ENCODE measurements at regions not wholly inside any gene's neighbourhood (a gene's known extent, or its start where the extent isn't known, plus 50 kb on each side); places are given as distances from the start of the nearest gene placed in this dataset.
A peak's percentile ranks its signal among the peaks of the same experiment; 100 is the strongest.

DNA sequence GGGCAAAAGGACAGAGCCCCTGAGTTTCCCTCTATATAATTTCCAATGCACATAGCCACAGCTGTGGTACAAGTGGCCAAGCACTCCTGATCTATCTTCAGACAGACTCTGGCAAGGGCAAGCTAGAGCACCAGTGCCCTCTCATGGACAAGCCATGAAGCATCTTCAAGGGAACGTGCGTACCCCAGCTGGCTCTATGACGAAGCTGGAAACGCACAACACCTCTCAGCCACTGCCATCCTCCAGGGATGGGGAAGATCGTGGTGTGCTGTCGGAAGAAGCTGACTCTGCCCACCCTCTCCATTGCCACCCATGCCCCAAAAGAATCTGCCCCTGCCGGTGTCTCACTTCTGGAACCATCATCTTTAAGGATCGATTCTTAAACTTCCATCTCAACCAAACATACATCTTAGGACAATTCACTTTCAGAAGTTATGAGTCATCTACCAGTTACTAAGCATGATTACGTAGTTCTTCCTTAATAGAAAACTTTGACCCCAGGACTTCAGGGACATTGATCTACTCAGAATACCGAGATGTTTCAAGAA, 482.9 kb downstream of the AGTPBP1 start:
- DNase-seq: peak; percentile 77

DNA sequence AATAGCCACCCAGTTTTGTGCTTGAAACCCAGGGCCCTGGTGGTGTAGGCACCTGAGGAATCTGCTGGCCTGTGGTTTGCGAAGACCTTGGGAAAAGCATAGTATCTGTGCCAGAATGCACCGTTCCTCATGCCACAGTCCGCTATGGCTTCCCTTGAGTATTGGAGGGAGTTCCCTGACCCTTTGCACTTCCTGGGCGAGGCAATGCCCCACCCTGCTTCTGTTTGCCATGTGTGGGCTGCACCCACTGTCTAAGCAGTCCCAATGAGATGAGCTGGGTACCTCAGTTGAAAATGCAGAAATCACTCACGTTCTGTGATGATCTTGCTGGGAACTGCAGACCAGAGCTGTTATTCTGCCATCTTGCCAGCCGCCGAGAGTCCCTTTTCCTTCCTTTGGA, 483.5 kb downstream of the AGTPBP1 start:
- no peak for DNase-seq

DNA sequence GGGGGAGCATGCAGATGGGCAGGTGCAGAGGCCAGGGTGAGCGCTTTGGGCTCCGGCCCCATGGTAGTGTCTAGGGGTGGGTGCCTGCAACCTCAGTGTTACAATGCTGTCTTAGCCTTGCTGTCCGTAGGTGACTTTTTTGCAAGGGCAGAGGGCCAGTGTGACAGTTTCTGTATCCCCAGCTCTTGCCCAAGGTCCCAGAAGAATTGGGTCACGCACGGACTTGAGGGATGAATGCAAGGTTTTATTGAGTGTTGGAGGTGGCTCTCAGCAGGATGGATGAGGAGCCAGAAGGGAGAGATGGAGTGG, 492.5 kb downstream of the AGTPBP1 start:
- no peak for DNase-seq

DNA sequence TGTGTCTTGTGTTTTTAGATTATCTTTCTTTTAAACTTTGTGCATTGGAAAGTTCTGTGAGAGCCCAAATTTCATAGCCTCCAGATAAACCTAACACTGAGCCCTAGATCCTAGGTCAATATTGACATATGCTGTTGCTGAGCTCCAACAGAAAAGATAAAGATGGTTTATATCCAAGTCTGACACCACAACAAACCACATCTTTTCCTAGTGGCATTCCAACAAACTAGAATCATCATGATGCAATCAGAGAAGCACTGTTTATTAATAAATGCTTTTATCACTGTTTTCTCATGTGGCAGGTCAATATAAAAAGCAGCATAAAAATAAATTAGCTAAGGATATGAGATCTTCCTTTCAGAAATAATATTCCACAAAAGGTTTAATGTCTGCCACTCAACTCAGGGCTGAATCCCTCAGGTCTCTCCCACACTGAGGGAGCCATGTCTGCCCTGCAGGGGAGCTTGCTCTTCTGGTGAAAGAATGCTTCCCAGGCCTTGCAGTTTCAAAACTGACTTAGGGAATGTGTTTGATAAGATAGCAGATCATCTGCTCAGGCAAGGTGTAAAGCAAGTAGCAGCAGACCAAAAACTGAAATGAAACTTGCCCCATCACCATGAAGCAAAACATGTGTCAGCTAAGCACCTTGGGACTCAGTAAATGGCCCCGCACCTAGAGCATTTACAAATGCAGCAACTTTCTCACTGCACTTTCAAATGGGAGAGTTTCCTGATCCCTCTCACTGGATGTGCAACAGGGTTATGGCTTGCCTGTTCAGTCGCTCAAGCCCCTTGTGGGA, 493.0 kb downstream of the AGTPBP1 start:
- DNase-seq: no peak

DNA sequence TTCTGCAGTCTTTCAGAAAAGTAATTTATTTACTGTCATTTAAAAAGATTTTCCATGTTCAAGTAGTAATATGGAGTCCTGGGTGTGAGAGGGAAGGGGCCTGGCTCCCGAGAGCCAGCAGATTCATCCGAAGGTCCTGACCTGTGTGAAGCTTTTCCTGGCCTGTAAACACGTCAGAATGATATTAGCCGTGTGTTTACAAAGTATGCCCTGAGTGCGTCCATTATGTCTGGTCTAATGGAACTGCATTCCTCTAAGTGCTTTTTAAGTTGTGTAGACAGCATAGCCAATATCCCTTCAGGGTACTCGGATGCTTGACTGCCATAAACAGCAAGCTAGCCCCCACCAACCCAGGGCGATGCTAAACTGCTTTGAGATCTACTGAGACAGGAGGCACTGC, 495.2 kb downstream of the AGTPBP1 start:
- no peak for DNase-seq

DNA sequence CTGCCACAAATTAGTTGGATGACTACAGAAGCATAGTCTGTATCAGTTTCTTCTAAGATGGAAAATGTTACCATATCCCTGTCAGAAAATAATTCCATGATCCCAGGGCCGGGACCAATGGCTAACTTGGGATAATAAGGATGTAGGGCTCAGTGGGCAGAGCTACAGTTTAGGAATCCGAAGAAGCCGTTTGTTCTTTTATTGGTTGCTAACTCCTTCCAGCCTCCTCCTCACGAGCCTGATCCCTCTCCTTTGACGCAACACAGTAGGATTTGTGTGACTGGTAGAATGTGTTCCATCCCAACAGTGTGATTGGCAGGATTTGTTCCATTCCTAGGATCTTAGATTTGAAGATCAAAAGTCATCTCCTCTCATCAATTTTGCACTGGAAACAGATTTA, 496.9 kb downstream of the AGTPBP1 start:
- DNase-seq: no peak

DNA sequence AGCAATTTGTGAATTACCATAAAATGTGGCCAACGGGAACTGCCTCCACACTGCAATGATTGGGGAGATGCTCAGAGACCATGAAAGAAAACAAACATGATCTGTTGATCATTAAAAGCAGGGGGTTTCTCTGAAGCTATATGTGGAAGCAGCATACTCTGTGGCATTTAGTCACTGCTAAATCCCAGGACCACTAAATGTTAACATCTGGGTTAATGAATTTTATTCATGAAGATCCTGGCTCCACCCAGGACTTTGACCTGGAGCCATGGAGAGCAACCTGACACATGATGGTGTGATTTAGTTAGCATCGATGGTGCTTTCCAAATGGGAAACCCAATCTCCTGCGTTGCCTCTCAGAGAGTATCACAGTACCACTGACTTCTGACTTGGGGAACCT, 497.8 kb downstream of the AGTPBP1 start:
- peak; percentile 65 for DNase-seq

DNA sequence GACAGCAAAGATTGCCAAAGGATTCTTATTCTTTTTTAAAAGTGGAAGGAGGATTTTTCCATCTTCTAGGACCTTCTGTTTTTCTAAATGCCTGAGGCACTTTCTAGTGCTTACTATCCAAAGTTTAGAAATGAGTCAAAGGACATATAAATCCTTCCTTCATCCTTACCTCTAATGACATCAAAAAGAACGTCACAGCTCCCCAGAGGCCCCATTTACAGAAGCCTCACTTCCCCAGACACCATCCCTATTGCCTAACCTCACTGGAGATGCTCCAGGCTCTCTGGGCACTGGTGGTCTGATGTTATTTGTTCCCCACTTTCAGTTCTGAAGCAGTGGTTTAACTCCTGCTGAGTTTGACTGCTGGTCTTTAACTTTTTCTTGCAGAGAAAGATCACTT, 504.3 kb downstream of the AGTPBP1 start:
- DNase-seq: no peak

DNA sequence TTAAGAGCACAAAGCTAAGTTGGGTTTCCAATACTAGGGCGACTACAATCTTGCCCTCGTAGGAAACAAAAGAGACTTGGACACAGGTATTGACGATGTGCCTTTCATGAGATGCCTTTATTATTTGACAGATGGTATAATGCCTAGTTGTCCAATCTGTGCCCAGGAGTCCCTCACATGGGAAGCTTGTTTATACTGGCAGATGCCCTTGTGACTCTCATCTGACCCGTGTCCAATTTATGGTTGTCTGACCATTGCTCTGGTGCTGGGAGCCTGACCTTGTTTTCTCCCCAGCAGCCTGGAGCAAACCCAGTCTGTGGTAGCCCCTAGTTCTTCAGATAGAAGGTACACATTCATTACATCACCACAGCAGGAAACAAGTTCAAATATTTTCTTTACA, 511.7 kb downstream of the AGTPBP1 start:
- no peak for DNase-seq

DNA sequence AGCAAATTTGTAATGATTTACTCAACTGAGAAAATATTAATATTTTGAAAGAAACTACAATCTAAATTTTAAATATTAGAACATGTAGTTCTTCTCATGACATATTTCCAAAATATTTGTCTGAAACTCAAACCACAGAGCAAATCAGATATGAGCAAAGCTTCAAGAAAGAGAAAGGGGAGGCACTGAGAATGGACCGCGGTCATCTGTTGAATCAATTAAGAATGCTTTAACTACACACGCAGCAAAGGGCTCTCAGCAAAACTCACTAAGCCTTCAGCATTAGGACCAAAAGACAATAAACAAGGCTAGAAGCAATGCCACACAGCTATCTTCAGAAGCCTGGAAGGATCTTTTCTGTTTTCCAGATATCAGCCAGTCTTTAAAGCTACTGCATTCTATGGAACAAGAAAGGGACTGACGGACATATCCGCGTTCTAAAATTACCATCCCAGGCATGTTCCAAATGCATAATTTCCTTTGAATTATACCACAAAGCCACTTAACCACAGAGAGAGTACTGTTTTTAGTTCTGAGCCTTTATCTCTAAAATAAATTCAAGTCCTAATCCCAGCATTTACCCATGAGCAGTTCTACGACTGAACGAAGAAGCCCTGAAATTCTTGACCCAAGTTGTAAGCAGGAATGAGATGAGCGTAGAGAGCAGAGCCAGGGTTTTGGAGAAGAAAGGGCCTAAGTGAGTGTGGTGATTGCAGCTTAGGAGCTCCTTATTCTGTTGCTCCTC, 513.5 kb downstream of the AGTPBP1 start:
- no peak for DNase-seq

DNA sequence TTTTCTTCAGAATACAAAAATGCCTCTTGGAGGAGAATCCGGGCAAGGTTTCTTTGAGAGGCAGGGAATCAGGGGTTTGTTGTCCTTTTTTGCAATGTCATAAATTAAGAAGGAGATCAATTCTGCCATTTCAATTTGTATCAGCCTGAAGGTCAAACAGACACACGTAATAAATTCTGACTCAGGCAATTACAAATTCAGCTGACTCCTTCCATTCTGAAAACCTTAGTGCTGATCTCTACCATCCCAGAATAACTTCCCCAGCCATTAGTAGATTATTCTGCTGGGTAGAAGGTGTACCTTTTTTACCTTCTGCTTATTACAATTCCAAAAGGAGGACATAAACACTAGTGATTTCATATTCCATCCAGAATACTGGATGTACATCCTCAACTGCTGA, 516.6 kb downstream of the AGTPBP1 start:
- no peak for DNase-seq

DNA sequence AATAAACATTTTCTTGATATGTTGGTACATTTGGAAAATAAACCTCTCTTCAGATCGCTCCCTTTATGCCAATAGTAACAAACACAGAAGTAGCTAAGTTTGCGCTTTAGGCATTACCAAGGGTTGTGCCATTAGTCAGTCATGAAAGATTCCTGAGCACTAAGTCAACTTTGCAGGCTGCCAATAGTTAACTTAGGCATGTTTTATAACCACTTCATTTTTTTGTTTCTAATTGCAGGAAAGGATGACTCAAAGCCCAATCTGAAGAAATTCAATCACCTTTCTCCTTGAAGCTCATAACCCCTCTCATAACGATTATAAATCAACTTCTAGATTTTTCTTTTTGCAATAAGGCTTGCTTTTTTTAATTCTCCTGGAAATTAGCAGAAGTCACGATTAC, 517.0 kb downstream of the AGTPBP1 start:
- no peak for DNase-seq

DNA sequence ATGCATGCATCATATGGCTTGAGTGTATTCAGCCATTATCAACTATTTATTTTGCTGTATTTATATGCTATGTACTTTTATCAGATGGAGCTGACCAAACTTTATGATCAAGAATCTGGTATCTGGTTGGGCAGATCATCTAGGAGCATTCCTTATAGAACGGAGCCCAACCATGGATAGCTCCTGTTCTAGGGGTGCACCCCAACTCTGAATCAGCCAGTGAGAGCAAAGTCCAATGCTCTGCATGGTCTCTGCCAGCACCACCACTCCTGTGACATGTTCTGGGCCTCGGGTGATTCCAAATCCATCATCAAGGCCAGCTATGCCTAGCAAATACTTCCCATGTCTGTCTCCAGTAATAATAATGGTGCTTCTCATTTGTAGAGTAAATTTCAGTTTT, 517.5 kb downstream of the AGTPBP1 start:
- no peak for DNase-seq

DNA sequence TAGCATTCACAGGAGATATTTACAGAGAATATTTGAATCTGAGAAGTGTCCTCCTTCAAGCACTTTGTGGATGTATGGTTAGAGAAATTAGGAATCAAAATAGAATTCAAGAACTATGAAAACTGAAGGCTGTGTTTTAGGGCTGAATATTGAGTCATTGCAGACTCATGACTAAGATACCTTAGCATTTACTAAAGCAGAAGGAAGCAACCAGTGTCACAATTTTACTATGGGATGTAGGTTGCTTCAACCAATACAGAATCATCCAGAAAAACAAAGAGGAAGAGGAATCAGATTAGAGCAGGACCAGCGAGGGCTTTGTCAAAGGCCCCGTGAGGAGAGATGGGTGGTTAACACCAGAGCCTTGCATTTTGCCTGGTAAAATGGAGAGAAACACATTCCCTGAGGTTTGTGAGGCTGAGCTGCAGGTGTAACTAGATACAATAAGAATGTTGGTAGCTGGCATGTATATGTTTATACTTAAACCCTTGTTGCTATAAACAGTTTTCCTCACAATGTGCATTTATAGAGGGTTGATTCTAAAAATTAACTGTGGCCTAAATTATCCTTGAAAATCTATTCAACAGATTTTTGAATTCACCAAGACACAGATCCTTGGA, 518.1 kb downstream of the AGTPBP1 start:
- no peak for DNase-seq

DNA sequence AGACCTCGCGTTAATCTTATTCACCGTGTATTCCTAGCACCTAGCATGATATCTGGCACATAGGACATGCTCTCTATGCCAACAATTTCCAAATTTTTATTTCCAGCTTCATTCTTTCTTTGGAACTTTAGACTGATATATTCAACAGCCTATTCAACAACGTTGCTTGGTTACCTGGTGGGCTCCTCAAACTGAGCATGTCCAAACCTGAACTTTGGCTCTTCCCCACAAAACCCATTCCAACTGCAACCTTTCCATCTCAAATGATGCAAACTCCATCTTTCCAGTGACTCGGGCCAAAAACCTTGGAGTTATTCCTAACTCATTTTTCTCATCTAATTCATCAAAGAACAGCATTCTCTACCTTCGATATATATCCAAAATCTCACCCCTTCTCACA, 525.2 kb downstream of the AGTPBP1 start:
- no peak for DNase-seq

DNA sequence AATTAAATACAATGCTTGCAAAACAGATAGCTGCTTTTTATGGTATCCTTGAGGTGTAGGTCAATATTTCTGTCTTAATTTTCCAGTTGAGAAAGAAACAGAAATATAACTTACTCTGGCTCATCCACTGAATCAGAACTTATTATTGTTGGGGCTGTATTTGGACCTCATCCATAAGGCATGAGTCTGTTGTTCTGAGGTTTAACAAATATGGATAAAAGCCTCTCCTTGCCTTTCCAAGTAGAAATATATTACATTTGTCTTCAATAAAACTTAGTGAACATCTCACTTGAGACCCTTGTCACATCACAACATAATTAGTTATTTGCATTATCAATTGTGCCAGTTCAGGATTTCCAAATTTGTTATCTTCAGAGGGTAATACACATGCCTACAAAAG, 525.8 kb downstream of the AGTPBP1 start:
- no peak for DNase-seq

DNA sequence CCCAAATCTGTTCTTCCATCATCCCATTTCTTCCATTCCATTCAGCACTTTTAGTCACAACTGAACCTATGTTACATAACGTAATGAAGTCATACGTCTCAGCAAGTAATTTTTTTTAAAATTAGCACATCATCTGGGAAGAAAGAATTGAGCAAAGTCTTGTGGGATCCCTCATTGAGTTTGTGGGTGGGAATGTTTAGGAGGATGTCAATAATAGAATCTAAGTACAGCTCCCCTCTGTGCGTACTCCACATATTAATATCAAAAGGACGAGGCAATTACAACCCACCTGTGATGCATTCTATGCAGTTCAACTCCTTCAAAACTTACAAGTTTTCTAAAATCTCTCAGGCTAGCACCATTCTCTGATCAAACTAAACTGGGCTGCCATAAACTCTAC, 526.3 kb downstream of the AGTPBP1 start:
- DNase-seq: no peak

DNA sequence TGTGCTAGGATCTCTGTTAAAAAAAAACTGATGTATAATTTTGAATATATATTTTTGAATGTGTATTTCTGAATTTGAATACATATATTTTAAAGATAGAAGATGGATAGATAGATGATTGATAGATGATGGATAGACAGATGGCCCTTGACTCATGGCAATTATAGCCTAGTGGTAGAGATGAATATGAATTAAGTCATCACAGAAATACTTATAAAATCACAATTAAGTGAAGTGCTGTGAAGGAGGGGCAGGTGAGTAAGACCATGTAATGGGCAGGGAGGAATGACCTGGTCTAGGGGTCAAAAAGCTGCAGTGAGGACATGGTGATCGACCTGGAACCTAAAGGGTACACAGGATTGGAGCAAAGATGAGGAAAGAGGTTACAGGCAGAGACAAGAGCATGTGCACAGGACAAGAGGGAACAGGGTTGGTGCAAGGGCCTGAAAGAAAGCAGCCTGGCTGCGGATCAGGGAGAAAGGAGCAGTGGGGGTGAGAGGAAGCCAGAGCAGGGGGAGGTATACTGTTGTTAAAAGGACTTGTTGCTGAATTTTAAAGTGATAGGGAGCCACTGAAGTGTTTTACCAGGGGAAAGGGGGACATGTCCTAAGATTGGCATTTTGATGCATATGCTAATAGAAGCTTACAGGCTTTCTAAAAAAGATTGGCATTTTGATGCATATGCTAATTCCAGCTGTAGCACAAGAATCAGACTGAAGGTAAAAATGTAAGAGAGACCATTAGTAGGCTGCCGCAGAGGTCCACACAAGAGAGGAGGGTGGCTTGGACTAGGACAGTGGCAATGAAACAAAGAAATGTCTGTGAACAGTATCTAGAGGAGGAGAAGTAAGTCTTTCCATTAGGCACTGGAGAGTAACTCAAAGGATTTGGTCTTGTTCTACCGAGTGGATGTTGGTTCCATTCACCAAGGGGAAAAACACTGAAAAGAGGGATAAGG, 527.8 kb downstream of the AGTPBP1 start:
- DNase-seq: no peak

DNA sequence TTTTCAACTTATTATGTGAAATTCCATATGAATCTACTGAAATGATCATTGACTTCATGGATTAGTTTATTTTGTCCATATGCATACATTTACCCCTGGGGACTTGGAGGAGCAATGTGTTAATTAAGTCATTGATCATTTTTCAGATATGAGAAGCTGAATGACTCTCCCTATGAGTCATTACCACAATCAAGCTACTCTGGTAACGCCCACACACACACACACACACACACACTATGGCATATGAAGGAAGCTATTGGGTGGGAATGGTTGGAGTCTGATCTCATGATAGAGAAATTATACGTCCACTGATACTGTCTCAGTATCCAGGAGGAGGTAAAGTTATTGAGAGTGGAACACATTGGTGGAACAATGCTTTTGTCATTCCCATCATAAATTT, 528.9 kb downstream of the AGTPBP1 start:
- no peak for DNase-seq

DNA sequence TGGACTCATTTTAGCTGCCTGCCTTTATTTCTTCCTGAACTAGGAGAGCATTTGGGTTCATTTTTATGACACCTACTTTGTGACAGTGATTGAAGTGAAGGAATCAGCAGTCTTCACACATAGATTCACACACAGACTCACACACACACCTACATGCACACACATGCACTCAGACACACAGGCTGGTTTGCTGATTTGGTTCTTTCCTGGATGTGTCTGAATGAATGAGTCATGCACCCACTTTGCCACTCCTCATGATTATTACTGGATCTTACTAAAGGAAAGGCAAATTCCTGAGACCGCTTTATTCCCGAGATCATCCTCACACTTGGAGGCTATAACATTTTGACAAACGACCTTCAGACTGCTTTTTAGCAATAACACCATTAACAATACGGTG, 529.5 kb downstream of the AGTPBP1 start:
- no peak for DNase-seq

DNA sequence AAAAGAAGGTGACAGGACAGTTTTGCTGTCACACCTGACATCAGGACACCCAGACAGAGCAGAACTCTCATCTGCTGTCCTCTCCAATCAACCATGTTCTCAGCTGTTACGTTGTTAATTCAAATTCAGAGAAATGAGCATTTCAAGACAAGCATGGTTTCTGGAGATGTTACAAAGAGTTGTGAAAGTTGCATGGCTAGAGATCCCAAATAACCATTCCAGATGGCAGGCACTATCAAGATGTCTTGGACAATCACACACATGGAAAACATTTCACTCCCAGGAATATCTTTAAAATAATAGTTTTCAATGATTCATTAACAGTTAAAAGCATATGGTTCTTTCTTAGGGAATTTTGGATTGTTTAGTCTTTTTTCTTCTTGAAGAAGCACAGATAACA, 533.1 kb downstream of the AGTPBP1 start:
- DNase-seq: no peak

DNA sequence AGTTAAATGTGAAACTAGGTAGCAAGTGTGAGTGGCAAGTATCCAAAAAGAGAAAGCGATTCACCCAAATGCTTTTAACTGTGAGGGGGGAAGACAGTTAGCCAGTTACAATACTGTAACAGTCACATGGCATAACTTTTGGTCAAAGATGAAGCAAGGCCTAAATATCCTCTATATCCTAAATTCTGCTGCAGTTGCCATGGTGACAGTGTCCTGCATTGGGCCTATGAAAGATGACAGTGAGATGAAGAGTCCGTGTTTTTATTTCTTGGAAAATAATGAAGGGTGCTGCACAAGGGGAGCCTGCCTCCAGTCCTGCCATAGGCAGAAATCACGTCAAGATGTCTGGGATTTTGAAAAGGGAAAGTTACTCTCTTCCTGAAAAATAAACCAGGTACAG, 534.6 kb downstream of the NTRK2 start:
- DNase-seq: no peak
